T-helper 1 cell treated with Interleukin-12 subunit alpha and Interleukin-12 subunit beta and Interleukin-4 antibody, amounts not matched to agents 30 μg/mL and 1 μg/mL, for 36 hours (primary cell): ENCODE measurements at regions not wholly inside any gene's neighbourhood (a gene's known extent, or its start where the extent isn't known, plus 50 kb on each side); places are given as distances from the start of the nearest gene placed in this dataset.
"Not testable (repeated sequence)": the region's sequence is repeated elsewhere in the genome, so short reads cannot be mapped to it uniquely, and the experiment has no call there.

Experiments
- H3K27ac Mint-ChIP-seq: one replicate; pipeline ENCODE4 v1.8.0; 2021; ENCODE audit warnings: mild to moderate bottlenecking, mixed read lengths
- H3K27me3 Mint-ChIP-seq: one replicate; pipeline ENCODE4 v1.8.0; 2021; ENCODE audit warnings: low read depth, mixed read lengths
- H3K36me3 Mint-ChIP-seq: one replicate; pipeline ENCODE4 v1.8.0; 2021; ENCODE audit warnings: low read depth, mixed read lengths
- H3K4me1 Mint-ChIP-seq: one replicate; pipeline ENCODE4 v1.8.0; 2021; ENCODE audit warnings: low read depth, mixed read lengths
- H3K4me3 Mint-ChIP-seq: one replicate; pipeline ENCODE4 v1.8.0; 2021; ENCODE audit warnings: mild to moderate bottlenecking, moderate library complexity, mixed read lengths
- H3K9me3 Mint-ChIP-seq: one replicate; pipeline ENCODE4 v1.8.0; 2021; ENCODE audit warnings: mixed read lengths

DNA sequence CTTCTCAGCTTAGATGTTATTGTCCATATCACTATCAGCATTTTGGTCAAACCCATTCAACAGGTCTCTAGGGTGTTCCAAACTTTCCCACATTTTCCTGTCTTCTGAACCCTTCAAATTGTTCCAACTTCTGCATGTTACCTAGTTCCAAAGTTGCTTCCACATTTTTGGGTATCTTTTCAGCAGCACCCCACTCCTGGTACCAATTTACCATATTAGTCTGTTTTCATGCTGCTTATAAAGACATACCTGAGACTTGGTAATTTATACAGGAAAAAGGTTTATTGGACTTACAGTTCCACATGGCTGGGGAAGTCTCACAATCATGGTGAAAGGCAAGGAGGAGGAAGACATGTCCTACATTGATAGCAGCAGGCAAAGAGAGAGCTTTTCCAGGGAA is 1187.6 kb downstream of the MRPL39 start:
- not testable (repeated sequence) for H3K4me3 Mint-ChIP-seq, H3K27me3 Mint-ChIP-seq, H3K27ac Mint-ChIP-seq, H3K36me3 Mint-ChIP-seq, H3K4me1 Mint-ChIP-seq
- H3K9me3 Mint-ChIP-seq = peaks cover 20% of the 10 kb centered on the region

- H3K9me3 Mint-ChIP-seq = peaks cover 20% of the 10 kb centered on the region
- no peak overlapping the region for H3K27ac Mint-ChIP-seq
Observed at GRCh38 chr21:24418671-24419070, 1188.6 kb downstream of the MRPL39 start.

GRCh38 chr21:24411429-24411828 is 1195.9 kb downstream of the MRPL39 start:
- Mint-ChIP-seq H3K27ac (no peak overlapping the region), H3K4me3 (no peak overlapping the region), H3K36me3 (no peaks in the 10 kb centered on the region), H3K4me1 (no peaks in the 10 kb centered on the region), H3K27me3 (no peaks in the 10 kb centered on the region), H3K9me3 (no peaks in the 10 kb centered on the region)

More at GRCh38 chr21:24418671-24419070, 1188.6 kb downstream of the MRPL39 start:
- H3K4me3 Mint-ChIP-seq = no peak overlapping the region
- H3K4me1 Mint-ChIP-seq = no peaks in the 10 kb centered on the region
- no peaks in the 10 kb centered on the region for H3K36me3 Mint-ChIP-seq
- peaks cover 5% of the 10 kb centered on the region for H3K27me3 Mint-ChIP-seq

GRCh38 chr21:24403221-24403620 is 1204.1 kb downstream of the MRPL39 start:
- Mint-ChIP-seq H3K9me3 (no peaks in the 10 kb centered on the region), H3K36me3 (no peaks in the 10 kb centered on the region), H3K27me3 (no peaks in the 10 kb centered on the region), H3K4me1 (no peaks in the 10 kb centered on the region), H3K27ac (no peak overlapping the region), H3K4me3 (no peak overlapping the region)

GRCh38 chr21:24395320-24395923 is 1211.9 kb downstream of the MRPL39 start:
- Mint-ChIP-seq H3K36me3 (no peaks in the 10 kb centered on the region), H3K27me3 (no peaks in the 10 kb centered on the region), H3K4me1 (no peaks in the 10 kb centered on the region), H3K27ac (no peak overlapping the region), H3K9me3 (no peaks in the 10 kb centered on the region), H3K4me3 (no peak overlapping the region)

DNA sequence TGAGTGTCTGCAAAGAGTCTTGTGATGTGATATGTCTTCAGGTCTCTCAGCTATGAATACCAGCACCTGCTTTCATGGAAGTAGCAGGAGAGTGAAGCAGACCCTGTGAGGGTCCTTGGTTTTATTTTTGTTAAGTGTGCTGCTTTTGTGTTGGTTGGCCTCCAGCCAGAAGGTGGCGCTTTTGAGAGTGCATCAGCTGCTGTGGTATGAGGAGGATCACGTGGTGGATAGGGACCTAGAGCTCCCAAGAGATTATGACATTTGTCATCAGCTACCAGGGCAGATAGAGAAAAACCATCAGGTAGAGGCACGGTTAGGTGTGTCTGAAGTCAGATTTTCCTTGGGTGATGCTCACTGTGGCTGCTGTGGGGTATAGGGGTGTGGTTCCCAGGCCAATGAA is 1232.1 kb downstream of the MRPL39 start:
- no peaks in the 10 kb centered on the region for H3K4me1 Mint-ChIP-seq

GRCh38 chr21:24372506-24372905 is 1234.8 kb downstream of the MRPL39 start:
- Mint-ChIP-seq H3K4me3 (no peak overlapping the region), H3K4me1 (no peaks in the 10 kb centered on the region), H3K27me3 (no peaks in the 10 kb centered on the region), H3K27ac (no peak overlapping the region), H3K9me3 (no peaks in the 10 kb centered on the region), H3K36me3 (no peaks in the 10 kb centered on the region)

More for the DNA sequence above, 1232.1 kb downstream of the MRPL39 start:
- Mint-ChIP-seq H3K36me3 (no peaks in the 10 kb centered on the region), H3K4me3 (no peak overlapping the region), H3K27me3 (no peaks in the 10 kb centered on the region), H3K27ac (no peak overlapping the region), H3K9me3 (no peaks in the 10 kb centered on the region)

DNA sequence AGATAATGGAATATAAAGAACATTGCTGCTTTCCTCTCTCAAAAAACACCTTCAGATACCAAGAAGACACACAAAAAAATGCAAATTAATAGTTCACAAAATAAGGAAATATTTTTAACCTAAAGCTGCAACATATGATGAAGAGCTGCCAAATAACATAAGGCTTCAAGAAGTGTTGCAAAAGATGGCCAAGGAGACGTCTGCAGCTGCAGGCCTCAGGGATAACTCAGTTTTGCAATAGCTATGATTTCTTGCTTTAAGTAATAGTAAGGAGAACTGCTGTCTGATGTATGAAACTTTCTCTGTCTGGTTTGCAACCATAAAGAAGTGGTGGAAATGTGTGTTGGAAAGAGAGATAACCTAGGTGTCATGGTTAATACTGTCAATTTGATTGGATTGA is 1237.5 kb downstream of the MRPL39 start:
- Mint-ChIP-seq H3K9me3 (no peaks in the 10 kb centered on the region), H3K4me3 (no peak overlapping the region), H3K27me3 (no peaks in the 10 kb centered on the region), H3K27ac (no peak overlapping the region), H3K4me1 (no peaks in the 10 kb centered on the region), H3K36me3 (no peaks in the 10 kb centered on the region)

DNA sequence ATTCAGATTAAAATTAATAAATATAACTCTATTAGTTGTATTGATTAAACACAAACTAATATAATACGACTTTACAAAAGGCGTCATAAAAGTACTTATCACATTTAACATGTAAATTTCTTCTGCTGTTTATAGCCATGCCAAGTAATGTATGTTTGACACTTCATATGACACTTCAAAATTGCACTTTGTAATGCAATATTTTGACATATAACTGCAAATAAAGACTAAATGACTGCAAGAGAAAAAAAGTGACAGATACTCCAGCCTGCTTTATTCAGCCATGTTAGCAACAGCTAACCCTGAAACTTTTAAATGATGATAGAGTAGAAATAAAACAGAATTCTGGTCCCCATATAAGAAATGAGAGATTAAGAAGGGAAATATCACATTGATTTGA is 1238.0 kb downstream of the MRPL39 start:
- Mint-ChIP-seq H3K4me3 (no peak overlapping the region), H3K27me3 (no peaks in the 10 kb centered on the region), H3K4me1 (no peaks in the 10 kb centered on the region), H3K27ac (no peak overlapping the region), H3K36me3 (no peaks in the 10 kb centered on the region), H3K9me3 (no peaks in the 10 kb centered on the region)

- Mint-ChIP-seq H3K36me3 (no peaks in the 10 kb centered on the region), H3K9me3 (no peaks in the 10 kb centered on the region), H3K4me1 (no peaks in the 10 kb centered on the region), H3K4me3 (no peak overlapping the region), H3K27me3 (no peaks in the 10 kb centered on the region), H3K27ac (no peak overlapping the region)
Observed at GRCh38 chr21:24367936-24368335, 1239.3 kb downstream of the MRPL39 start.

- H3K4me3 Mint-ChIP-seq = no peak overlapping the region
- H3K36me3 Mint-ChIP-seq = no peaks in the 10 kb centered on the region
- H3K4me1 Mint-ChIP-seq = no peaks in the 10 kb centered on the region
- no peaks in the 10 kb centered on the region for H3K9me3 Mint-ChIP-seq
- H3K27ac Mint-ChIP-seq = no peak overlapping the region
- H3K27me3 Mint-ChIP-seq = no peaks in the 10 kb centered on the region
Observed at GRCh38 chr21:24353492-24353891, 1253.8 kb downstream of the MRPL39 start.

DNA sequence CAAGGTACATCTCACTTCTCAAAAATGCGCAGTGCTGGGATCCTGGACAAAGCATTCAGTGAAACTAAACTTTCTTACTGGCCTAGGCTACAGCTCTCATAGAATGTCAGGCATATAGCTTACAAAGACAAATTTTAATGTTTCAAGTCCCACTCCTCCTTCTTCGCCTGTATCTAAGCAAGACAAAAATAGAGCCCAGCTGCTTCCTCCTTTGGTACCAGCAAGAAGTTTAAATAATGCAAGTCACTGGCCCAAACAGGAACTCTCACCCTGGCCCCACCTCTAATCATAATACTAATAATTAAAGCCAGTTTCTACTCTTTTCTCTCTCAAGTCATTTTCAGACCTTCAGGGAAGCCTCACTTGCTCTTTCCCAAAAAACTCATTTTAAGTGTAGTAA is 1267.9 kb downstream of the MRPL39 start:
- Mint-ChIP-seq H3K4me3 (no peak overlapping the region), H3K4me1 (no peaks in the 10 kb centered on the region), H3K36me3 (no peaks in the 10 kb centered on the region), H3K9me3 (no peaks in the 10 kb centered on the region), H3K27ac (no peak overlapping the region), H3K27me3 (no peaks in the 10 kb centered on the region)

- Mint-ChIP-seq H3K27me3 (no peaks in the 10 kb centered on the region), H3K4me3 (no peak overlapping the region), H3K27ac (no peak overlapping the region), H3K36me3 (no peaks in the 10 kb centered on the region), H3K9me3 (no peaks in the 10 kb centered on the region), H3K4me1 (no peaks in the 10 kb centered on the region)
Observed at GRCh38 chr21:24336491-24336890, 1270.8 kb downstream of the MRPL39 start.

DNA sequence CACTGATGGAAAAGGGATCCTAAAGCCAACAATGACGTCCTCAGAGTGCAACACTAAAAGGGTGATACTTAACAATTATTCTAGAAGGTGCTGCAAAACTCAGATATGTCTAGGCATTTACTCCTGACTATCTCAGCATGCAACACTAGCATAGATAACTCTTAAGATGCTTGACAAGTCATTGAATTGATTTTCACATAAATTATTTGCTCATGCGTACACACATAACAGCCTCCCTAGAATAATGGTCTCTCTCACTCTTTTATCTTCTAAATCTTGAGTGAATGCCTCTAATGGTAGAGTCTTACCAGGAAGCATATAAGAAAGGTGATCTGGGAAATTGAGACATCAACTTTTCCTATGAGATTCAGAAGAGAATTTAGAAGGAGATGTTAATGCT is 1283.7 kb downstream of the MRPL39 start:
- no peaks in the 10 kb centered on the region for H3K9me3 Mint-ChIP-seq
- no peak overlapping the region for H3K4me3 Mint-ChIP-seq
- H3K27ac Mint-ChIP-seq = no peak overlapping the region
- H3K36me3 Mint-ChIP-seq = no peaks in the 10 kb centered on the region
- H3K27me3 Mint-ChIP-seq = no peaks in the 10 kb centered on the region
- no peaks in the 10 kb centered on the region for H3K4me1 Mint-ChIP-seq

DNA sequence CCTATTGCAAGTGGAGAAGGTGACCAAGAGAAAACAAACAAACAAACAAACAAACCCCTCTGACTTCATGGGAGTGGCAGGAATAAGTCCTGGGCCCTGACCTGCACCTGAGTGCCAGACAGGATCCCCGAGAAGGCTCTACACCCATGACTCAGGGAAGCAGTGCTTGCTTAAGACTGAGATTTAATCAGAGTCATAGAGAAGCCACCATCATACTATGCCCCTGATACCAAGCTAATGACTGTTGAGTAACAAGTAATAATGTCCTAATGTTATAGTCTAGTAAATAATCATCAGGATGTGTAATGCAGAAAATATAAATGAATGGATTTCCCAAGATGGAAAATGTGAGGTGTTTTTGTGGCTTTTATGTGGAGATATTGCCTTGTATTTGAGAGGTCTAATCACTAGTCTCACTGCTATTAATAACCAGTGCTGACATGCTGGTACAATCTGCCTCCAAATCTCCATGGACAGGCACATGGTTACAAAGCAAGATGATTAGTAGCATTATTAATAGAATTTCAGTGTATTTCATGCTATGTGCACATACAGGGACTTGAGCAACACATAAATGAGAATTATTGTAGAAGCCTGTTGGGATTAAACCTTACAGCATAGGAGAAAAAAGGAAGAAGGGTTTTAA is 1290.9 kb downstream of the MRPL39 start:
- H3K27me3 Mint-ChIP-seq = no peaks in the 10 kb centered on the region
- H3K4me3 Mint-ChIP-seq = no peak overlapping the region
- H3K9me3 Mint-ChIP-seq = no peaks in the 10 kb centered on the region
- H3K27ac Mint-ChIP-seq = no peak overlapping the region
- H3K36me3 Mint-ChIP-seq = no peaks in the 10 kb centered on the region
- no peaks in the 10 kb centered on the region for H3K4me1 Mint-ChIP-seq
